IMR-90 (cell line): ENCODE measurements at regions not wholly inside any gene's neighbourhood (a gene's known extent, or its start where the extent isn't known, plus 50 kb on each side); places are given as distances from the start of the nearest gene placed in this dataset.

Experiments used
- ATAC-seq: fragments of 200-7000 bp; cut with Tn5 transposase; 2 replicates; pipeline ENCODE4 v1.9.1; 2020; ENCODE audit warnings: low read depth, mild to moderate bottlenecking, moderate library complexity
- BruUV-seq: library from RNA; stranded (reverse); fragments of 400-500 nt; replicated peaks from 2 replicates; lab custom pipeline; 2021; lab: Mats Ljungman, UMichigan
- CTCF ChIA-PET: fragments of 300-600 bp; formaldehyde crosslinking; extraction: SDS; loops from one replicate; lab custom pipeline; 2021; ENCODE audit warnings: antibody characterized with exemption; lab: Yijun Ruan, JAX
- POLR2A ChIA-PET: fragments of 300-600 bp; sonication (Branson Sonifier 250); formaldehyde crosslinking; loops from one replicate; lab custom pipeline; 2022; ENCODE audit warnings: antibody characterized with exemption; ENCODE audit not compliant: unreplicated experiment; lab: Charles Lee
- DNase-seq: peaks from one replicate; pipeline ENCODE4 v3.0.0; 2013
- H2AFZ ChIP-seq: replicated peaks from 2 replicates; pipeline ENCODE3; 2013; ENCODE audit warnings: low read length, mild to moderate bottlenecking; ENCODE audit not compliant: poor library complexity
- H2AK5ac ChIP-seq: 2 replicates; pipeline ENCODE4 v1.6.1; 2013; ENCODE audit warnings: low read depth, low read length, inconsistent platforms
- H2AK9ac ChIP-seq: replicated peaks from 2 replicates; pipeline ENCODE3; 2013; ENCODE audit warnings: mild to moderate bottlenecking, low read depth, low read length, moderate library complexity; ENCODE audit not compliant: poor library complexity
- H2BK120ac ChIP-seq: 2 replicates; pipeline ENCODE4 v1.6.1; 2013; ENCODE audit warnings: low read depth, low read length, inconsistent platforms
- H2BK15ac ChIP-seq: 3 replicates; pipeline ENCODE4 v1.6.1; 2013; ENCODE audit warnings: low read depth, low read length, inconsistent platforms
- H2BK20ac ChIP-seq: 2 replicates; pipeline ENCODE4 v1.6.1; 2013; ENCODE audit warnings: low read depth, mild to moderate bottlenecking, inconsistent platforms, low read length, moderate library complexity
- H2BK5ac ChIP-seq: 2 replicates; pipeline ENCODE4 v1.6.1; 2013; ENCODE audit warnings: mild to moderate bottlenecking, low read depth, low read length, inconsistent platforms; ENCODE audit not compliant: poor library complexity, severe bottlenecking
- H3K14ac ChIP-seq: replicated peaks from 2 replicates; pipeline ENCODE4 v1.6.1; 2013; ENCODE audit warnings: low read depth, low read length, inconsistent platforms
- H3K18ac ChIP-seq: 2 replicates; pipeline ENCODE4 v1.6.1; 2013; ENCODE audit warnings: low read depth, low read length, control low read depth
- H3K23ac ChIP-seq: 2 replicates; pipeline ENCODE4 v1.6.1; 2013; ENCODE audit warnings: low read depth, low read length, inconsistent platforms
- H3K27ac ChIP-seq: 2 replicates; pipeline ENCODE4 v1.5.1; 2013; ENCODE audit warnings: mild to moderate bottlenecking, control low read depth, low read length; ENCODE audit not compliant: insufficient read depth
- H3K27me3 ChIP-seq: 2 replicates; pipeline ENCODE4 v1.6.1; 2013; ENCODE audit warnings: low read length; ENCODE audit not compliant: control insufficient read depth, insufficient read depth
- H3K36me3 ChIP-seq: 2 replicates; pipeline ENCODE4 v1.6.1; 2013; ENCODE audit warnings: low read length, mixed read lengths; ENCODE audit not compliant: control insufficient read depth, insufficient read depth
- H3K4ac ChIP-seq: 2 replicates; pipeline ENCODE4 v1.6.1; 2013; ENCODE audit warnings: low read depth, low read length, inconsistent platforms
- H3K4me1 ChIP-seq: 2 replicates; pipeline ENCODE4 v1.6.1; 2013; ENCODE audit warnings: low read length, mixed read lengths; ENCODE audit not compliant: control insufficient read depth, insufficient read depth
- H3K4me2 ChIP-seq: 2 replicates; pipeline ENCODE4 v1.6.1; 2013; ENCODE audit warnings: low read depth, mild to moderate bottlenecking, control low read depth, low read length, moderate library complexity
- H3K4me3 ChIP-seq: 2 replicates; pipeline ENCODE4 v1.5.1; 2013; ENCODE audit warnings: low read depth, mild to moderate bottlenecking, control low read depth, low read length, moderate library complexity; ENCODE audit not compliant: insufficient read depth
- H3K56ac ChIP-seq: 2 replicates; pipeline ENCODE4 v1.6.1; 2013; ENCODE audit warnings: low read length, inconsistent platforms; ENCODE audit not compliant: insufficient read depth; ENCODE audit errors: extremely low read depth
- H3K79me1 ChIP-seq, 2 experiments: 2 replicates each; pipeline ENCODE4 v1.6.1; 2013; ENCODE audit warnings: low read length in 2 of 2, inconsistent platforms in 1 of 2, low read depth in 1 of 2
- H3K9ac ChIP-seq: 2 replicates; pipeline ENCODE4 v1.6.1; 2013; ENCODE audit warnings: low read depth, low read length, control low read depth
- H3K9me1 ChIP-seq: 2 replicates; pipeline ENCODE4 v1.6.1; 2013; ENCODE audit warnings: low read length, inconsistent platforms; ENCODE audit not compliant: insufficient read depth
- H3K9me3 ChIP-seq: 2 replicates; pipeline ENCODE4 v1.6.1; 2013; ENCODE audit warnings: low read length; ENCODE audit not compliant: control insufficient read depth, insufficient read depth
- H4K20me1 ChIP-seq: 2 replicates; pipeline ENCODE4 v1.6.1; 2013; ENCODE audit warnings: low read length, inconsistent platforms; ENCODE audit not compliant: insufficient read depth
- H4K5ac ChIP-seq: 2 replicates; pipeline ENCODE4 v1.6.1; 2013; ENCODE audit warnings: mild to moderate bottlenecking, low read depth, low read length, control low read depth
- H4K8ac ChIP-seq, 2 experiments: 2 replicates each; pipeline ENCODE4 v1.6.1; 2013; ENCODE audit warnings: low read depth in 2 of 2, low read length in 2 of 2, control low read depth in 1 of 2, inconsistent platforms in 1 of 2
- H4K91ac ChIP-seq: 2 replicates; pipeline ENCODE4 v1.6.1; 2013; ENCODE audit warnings: low read depth, low read length, inconsistent platforms; ENCODE audit not compliant: insufficient read depth
- BHLHE40 ChIP-seq: fragments of 150-350 bp; IDR thresholded peaks from 2 replicates; pipeline ENCODE4 v1.6.1; 2016; ENCODE audit warnings: mild to moderate bottlenecking, low read depth, low read length
- CEBPB ChIP-seq: IDR thresholded peaks from 2 replicates; pipeline ENCODE4 v1.6.1; 2012; ENCODE audit warnings: low read depth, low read length, improper control_type of control experiment
- CHD1 ChIP-seq: IDR thresholded peaks from 2 replicates; pipeline ENCODE4 v1.6.1; 2012; ENCODE audit warnings: low read depth, low read length, improper control_type of control experiment
- CTCF ChIP-seq: conservative IDR thresholded peaks from 2 replicates; pipeline ENCODE4 v1.5.1; 2012; ENCODE audit warnings: mild to moderate bottlenecking, low read depth, low read length, improper control_type of control experiment
- ELK1 ChIP-seq: fragments of 150-350 bp; IDR thresholded peaks from 2 replicates; pipeline ENCODE4 v1.6.1; 2016; ENCODE audit warnings: low read depth, mild to moderate bottlenecking, low read length, moderate library complexity, borderline replicate concordance
- FOS ChIP-seq: fragments of 150-350 bp; IDR thresholded peaks from 2 replicates; pipeline ENCODE4 v1.6.1; 2016; ENCODE audit warnings: low read depth, low read length
- MAFK ChIP-seq: IDR thresholded peaks from 2 replicates; pipeline ENCODE4 v1.6.1; 2012; ENCODE audit warnings: low read depth, low read length, improper control_type of control experiment
- MAZ ChIP-seq: IDR thresholded peaks from 2 replicates; pipeline ENCODE4 v1.6.1; 2012; ENCODE audit warnings: low read depth, mild to moderate bottlenecking, low read length, improper control_type of control experiment, moderate library complexity, borderline replicate concordance
- MXI1 ChIP-seq: IDR thresholded peaks from 2 replicates; pipeline ENCODE4 v1.6.1; 2012; ENCODE audit warnings: low read depth, mild to moderate bottlenecking, low read length, moderate library complexity, borderline replicate concordance
- NFE2L2 ChIP-seq: fragments of 150-350 bp; IDR thresholded peaks from 2 replicates; pipeline ENCODE4 v1.6.1; 2016; ENCODE audit warnings: low read depth, mild to moderate bottlenecking, low read length
- POLR2A ChIP-seq: IDR thresholded peaks from 2 replicates; pipeline ENCODE4 v1.6.1; 2012; ENCODE audit warnings: mild to moderate bottlenecking, low read depth, low read length
- RAD21 ChIP-seq: IDR thresholded peaks from 2 replicates; pipeline ENCODE4 v1.6.1; 2012; ENCODE audit warnings: low read length, improper control_type of control experiment
- RCOR1 ChIP-seq: IDR thresholded peaks from 2 replicates; pipeline ENCODE4 v1.6.1; 2012; ENCODE audit warnings: mild to moderate bottlenecking, low read length, improper control_type of control experiment; ENCODE audit not compliant: insufficient replicate concordance
- RFX5 ChIP-seq: IDR thresholded peaks from 2 replicates; pipeline ENCODE4 v1.8.0; 2012; ENCODE audit warnings: low read depth, mild to moderate bottlenecking, low read length, moderate library complexity
- SMC3 ChIP-seq: fragments of 150-350 bp; IDR thresholded peaks from 2 replicates; pipeline ENCODE4 v1.6.1; 2016; ENCODE audit warnings: low read depth, mild to moderate bottlenecking, antibody characterized with exemption, low read length, moderate library complexity
- USF2 ChIP-seq: fragments of 150-350 bp; IDR thresholded peaks from 2 replicates; pipeline ENCODE4 v1.6.1; 2017; ENCODE audit warnings: mild to moderate bottlenecking, antibody characterized with exemption, low read length, low read depth
- WGBS, 2 experiments: methylation state at CpG; one replicate each; pipeline versions ENCODE4 v1.1.5 to v1.1.7; 2013; ENCODE audit warnings: missing lambda C conversion rate in 2 of 2; ENCODE audit not compliant: insufficient read length in 1 of 2; ENCODE audit errors: extremely low coverage in 2 of 2; 5-methylcytosine and 5-hydroxymethylcytosine counted together
- dilution Hi-C: fragments of 300-500 bp; cut with HindIII; formaldehyde crosslinking; loops from one replicate; pipeline ENCODE4 v1.14.3; 2018; ENCODE audit warnings: low sequenced_read_pairs; ENCODE audit not compliant: unreplicated experiment
- in situ Hi-C: fragments of 300-500 bp; cut with MboI; formaldehyde crosslinking; loops from 3 replicates; pipeline ENCODE4 v1.14.3; 2019; ENCODE audit warnings: low sequenced_read_pairs, inconsistent platforms, mixed read lengths
- intact Hi-C: fragments of 100-400 bp; cut with micrococcal nuclease; formaldehyde crosslinking; loops from 2 replicates; pipeline ENCODE4 v1.10.0; 2022

- H3K4me1 ChIP-seq = no peaks in the 10 kb centered on the region
- no peak overlapping the region for H3K18ac ChIP-seq
- H3K23ac ChIP-seq = no peak overlapping the region
- no peak overlapping the region for H3K27ac ChIP-seq
- CTCF ChIA-PET = no interaction called here
- ATAC-seq (no peak), DNase-seq (no peak)
- intact Hi-C loops (no loop called here), in situ Hi-C loops (no loop called here), dilution Hi-C loops (no loop called here)
- H4K8ac ChIP-seq = no peak overlapping the region
- H2AK9ac ChIP-seq = no peak overlapping the region
- H4K20me1 ChIP-seq = no peaks in the 10 kb centered on the region
- no peak overlapping the region for H4K91ac ChIP-seq
- no peaks in the 10 kb centered on the region for H3K79me1 ChIP-seq
- POLR2A ChIA-PET = no interaction called here
- H3K9me3 ChIP-seq = no peaks in the 10 kb centered on the region; the same call in 1 of the 2 replicates
- TF ChIP-seq BHLHE40 = no peak
- no peak for TF ChIP-seq RCOR1
- no peak for TF ChIP-seq SMC3
- no peak for TF ChIP-seq POLR2A
- no peak for TF ChIP-seq FOS
- TF ChIP-seq RAD21 = no peak
- no peak for TF ChIP-seq CTCF
- TF ChIP-seq CEBPB = no peak
- no peak for TF ChIP-seq RFX5
- TF ChIP-seq ELK1 = no peak
- TF ChIP-seq MAFK = no peak
- no peak for TF ChIP-seq NFE2L2
- TF ChIP-seq USF2 = no peak
- no peak for TF ChIP-seq CHD1
- TF ChIP-seq MAZ = no peak
- TF ChIP-seq MXI1 = no peak
- WGBS, 2 experiments = no CpG with 5 or more reads among the region's 1 CpG
- BruUV-seq = no TSS peak
- H2BK120ac ChIP-seq = no peak overlapping the region
- H3K9ac ChIP-seq = no peak overlapping the region
- H2BK15ac ChIP-seq = no peak overlapping the region
- no peaks in the 10 kb centered on the region for H3K9me1 ChIP-seq
- H3K4ac ChIP-seq = no peak overlapping the region
- no peaks in the 10 kb centered on the region for H3K27me3 ChIP-seq
- no peak overlapping the region for H3K56ac ChIP-seq
- H2AK5ac ChIP-seq = no peak overlapping the region
- H3K4me3 ChIP-seq = no peak overlapping the region
- no peak overlapping the region for H2AFZ ChIP-seq
- H2BK5ac ChIP-seq = no peak overlapping the region
- no peaks in the 10 kb centered on the region for H3K36me3 ChIP-seq
- no peak overlapping the region for H4K5ac ChIP-seq
- H2BK20ac ChIP-seq = no peak overlapping the region
- no peak overlapping the region for H3K4me2 ChIP-seq
- no peak overlapping the region for H3K14ac ChIP-seq
Observed at GRCh38 chrX:35461164-35461563, 337.0 kb upstream of the MAGEB16 start.
